HG03378 (cell line): ENCODE measurements at regions not wholly inside any gene's neighbourhood (a gene's known extent, or its start where the extent isn't known, plus 50 kb on each side); places are given as distances from the start of the nearest gene placed in this dataset.
"Not testable (repeated sequence)": the region's sequence is repeated elsewhere in the genome, so short reads cannot be mapped to it uniquely, and the experiment has no call there.

ENCODE experiments used
- ATAC-seq: cut with Tn5 transposase; IDR thresholded peaks from one replicate; pipeline ENCODE4 v1.9.1; 2021; ENCODE audit warnings: mild to moderate bottlenecking, moderate library complexity; ENCODE audit not compliant: unreplicated experiment

DNA sequence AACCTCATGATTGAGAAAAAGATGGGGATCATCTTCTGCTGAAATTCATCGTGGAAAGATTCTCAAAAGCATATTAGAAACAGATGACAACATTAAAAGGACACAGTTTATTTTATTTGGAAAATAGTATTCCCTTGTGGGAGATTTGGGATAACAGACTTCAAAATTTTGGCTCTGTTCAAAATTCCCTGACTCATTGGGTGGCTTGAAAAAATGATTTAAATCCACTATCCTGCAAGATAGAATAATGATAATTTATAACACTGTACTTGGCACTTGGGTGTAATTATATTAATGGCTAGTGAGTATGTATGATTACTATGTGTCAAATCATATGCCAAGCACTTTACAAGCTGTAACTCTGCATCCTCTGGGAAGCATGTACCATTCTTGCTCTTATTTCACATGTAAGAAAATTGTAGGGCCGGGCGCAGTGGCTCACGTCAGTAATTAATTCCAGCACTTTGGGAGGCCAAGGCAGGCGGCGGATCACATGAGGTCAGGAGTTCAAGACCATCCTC, 128.8 kb downstream of the LMNTD1 start:
- ATAC-seq, result no peak

GRCh38 chr12:25423355-25424050, 129.6 kb downstream of the LMNTD1 start:
- ATAC-seq, result no peak

DNA sequence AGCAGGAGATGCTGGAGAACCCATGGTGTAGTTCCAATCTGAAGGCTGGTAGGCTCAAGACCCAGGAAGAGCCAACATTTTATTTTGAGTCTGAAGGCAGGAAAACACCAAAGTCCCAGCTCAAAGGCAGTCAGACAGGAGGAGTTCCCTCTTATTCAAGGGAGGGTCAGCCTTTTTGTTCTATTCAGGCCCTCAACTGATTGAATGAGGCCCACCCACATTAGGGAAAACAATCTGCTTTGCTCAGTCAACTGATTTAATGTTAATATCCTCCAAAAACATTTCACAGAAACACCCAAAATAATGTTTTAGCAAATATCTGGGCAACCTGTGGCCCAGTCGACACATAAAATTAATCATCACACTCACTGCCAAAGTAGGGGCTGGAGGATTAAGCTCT, 130.8 kb downstream of the LMNTD1 start:
- ATAC-seq, result no peak

DNA sequence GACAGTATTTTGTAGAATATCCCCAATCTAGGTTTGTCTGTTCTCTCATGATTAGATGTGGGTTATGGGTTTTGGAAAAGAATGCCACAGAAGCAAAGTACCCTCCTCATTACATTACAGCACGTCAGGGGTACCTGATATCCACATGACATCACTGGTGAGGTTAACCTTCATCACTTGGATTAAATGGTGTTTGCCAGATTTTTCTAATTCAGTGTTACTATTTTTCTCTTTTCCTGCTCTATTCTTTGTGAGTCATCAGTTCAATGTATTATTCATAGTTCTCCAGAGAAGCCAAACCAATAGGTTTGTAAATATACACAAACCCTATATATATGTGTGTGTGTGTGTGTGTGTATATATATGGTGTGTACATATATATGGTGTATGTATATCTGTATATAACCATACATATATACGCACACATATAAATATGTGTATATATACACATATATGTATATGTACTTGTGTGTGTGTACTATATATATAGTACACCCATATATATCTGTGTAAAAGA, 131.4 kb downstream of the LMNTD1 start:
- ATAC-seq, result no peak

GRCh38 chr12:25420116-25420515, 133.0 kb downstream of the LMNTD1 start:
- no peak for ATAC-seq

- ATAC-seq, result no peak
These were observed 133.5 kb downstream of the LMNTD1 start for GRCh38 chr12:25419595-25419994.

DNA sequence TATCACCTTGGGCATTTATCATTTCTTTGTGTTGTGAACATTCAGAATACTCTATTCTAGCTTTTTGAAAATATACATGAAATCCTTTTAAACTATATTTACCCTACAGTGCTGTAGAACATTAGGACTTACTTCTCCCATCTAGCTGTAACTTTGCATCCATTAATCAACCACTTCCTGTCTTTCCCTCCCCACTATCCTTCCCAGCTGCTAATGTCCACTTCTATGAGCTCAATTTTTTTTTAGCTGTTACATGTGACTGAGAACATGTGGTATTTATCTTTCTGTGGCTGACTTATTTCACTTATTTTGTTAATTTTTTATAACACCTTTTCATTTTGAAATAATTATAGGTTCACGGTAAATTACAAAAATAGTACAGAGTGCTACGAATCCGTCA, 136.0 kb downstream of the LMNTD1 start:
- ATAC-seq, result no peak

- no peak for ATAC-seq
These were observed 136.6 kb downstream of the LMNTD1 start for GRCh38 chr12:25416516-25416915.

- ATAC-seq, result no peak
These were observed 138.1 kb downstream of the LMNTD1 start for GRCh38 chr12:25415004-25415403.

- no peak for ATAC-seq
These were observed 140.3 kb downstream of the LMNTD1 start for GRCh38 chr12:25412735-25413134.

DNA sequence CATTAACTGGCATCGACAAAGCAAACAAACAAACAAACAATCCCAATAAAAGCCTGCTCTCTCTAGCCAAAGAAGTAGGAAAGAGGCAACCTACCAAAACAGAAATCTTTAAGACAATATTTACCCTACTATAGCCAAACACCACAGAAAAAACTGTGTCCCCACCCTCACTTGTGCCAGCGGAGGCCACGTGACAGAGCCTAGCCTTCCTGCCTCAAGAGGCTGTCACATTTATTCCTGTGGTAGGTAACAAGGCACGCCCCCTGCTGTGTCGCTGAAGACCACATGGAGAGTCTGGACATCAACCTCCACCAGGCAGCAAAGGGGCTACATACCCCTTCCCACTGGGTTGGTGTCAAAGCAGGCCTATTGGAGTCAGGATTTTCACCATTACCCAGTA, 148.1 kb downstream of the LMNTD1 start:
- no peak for ATAC-seq

DNA sequence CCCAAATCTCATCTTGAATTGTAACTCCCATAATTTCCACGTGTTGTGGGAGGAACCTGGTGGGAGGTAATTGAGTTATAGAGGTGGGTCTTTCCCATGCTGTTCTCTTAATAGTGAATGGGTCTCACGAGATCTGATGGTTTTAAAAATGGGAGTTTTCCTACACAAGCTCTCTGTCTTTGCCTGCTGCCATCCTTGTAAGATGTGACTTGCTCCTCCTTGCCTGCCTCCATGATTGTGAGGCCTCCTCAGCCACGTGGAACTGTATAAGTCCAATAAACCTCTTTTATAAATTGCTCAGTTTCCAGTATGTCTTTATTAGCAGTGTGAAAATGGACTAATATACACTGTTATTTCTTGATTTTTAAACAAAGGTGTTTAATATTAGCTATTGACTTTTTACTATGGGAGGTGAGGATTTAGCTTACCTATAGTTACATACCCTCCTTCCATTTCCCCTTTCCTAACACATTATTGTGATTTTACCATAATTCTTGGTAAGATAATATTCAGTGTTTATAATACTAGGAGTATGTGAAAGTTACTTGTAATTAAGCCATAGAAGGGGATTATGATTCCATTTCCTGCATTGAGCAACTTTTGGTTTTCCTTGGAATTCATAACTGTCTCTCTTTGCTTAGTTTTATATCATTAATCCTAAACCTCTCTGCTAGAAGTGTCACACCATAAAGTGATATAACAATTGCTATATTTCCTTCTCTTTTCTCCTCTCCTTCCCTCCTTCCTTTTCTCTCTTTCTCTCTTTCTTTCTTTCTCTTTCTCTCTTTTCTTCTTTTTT, 151.0 kb upstream of the KRAS start:
- ATAC-seq, result no peak

DNA sequence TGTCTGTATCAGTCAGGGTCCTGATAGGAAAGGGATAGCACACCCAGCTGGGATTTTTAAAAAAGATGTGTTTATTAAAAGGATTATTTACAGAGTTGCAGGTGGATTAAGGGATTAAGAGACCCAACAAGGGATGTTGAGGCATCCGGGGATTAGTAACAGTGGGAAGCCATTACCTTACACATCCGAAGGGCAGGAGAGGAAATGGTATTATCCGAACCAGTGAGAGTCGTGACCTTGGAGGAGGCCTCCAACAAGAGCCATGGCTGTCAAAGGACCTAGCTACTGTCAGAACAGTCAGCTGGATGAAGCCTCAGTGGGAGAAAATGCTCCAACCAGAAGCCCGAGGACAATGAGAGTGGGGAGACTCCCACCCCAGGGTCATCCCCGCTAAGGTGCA, 146.3 kb upstream of the KRAS start:
- no peak for ATAC-seq

DNA sequence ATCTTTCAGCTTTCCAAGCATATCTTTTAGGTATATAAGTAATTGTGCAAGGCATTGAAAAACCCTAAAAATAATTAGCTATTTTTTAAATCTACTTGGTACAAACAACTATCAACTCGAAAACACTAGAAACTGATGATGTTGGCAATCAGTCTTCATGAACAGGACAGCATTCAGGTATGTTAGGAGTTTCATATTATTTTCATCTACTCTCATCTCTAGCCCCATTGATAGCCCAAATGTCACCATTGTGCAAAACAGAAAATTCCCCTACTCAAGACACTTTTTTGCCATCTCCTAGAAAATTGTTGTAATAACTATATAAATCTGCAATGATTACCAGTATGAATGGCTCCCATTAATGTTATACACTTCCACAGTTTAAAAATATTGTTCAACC, 144.5 kb upstream of the KRAS start:
- no peak for ATAC-seq

DNA sequence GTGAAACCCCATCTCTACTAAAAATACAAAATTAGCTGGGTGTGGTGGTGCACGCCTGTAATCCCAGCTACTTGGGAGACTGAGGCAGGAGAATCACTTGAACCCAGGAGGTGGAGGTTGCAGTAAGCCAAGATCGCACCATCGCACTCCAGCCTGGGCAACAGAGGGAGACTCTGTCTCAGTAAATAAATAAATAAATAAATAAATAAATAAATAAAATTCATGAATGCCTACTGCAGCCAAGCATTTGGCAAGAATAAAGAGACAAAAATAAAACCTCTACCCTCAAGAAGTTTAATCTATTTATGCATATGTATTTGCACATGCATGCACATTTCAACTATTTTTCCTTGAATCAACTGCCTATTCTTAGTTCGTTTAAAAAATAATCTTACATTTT, 144.0 kb upstream of the KRAS start:
- not testable (repeated sequence) for ATAC-seq

- ATAC-seq, result no peak
These were observed 143.3 kb upstream of the KRAS start for GRCh38 chr12:25394025-25394424.

GRCh38 chr12:25391346-25391745, 140.6 kb upstream of the KRAS start:
- not testable (repeated sequence) for ATAC-seq

- no peak for ATAC-seq
These were observed 137.5 kb upstream of the KRAS start for GRCh38 chr12:25388183-25388582.

DNA sequence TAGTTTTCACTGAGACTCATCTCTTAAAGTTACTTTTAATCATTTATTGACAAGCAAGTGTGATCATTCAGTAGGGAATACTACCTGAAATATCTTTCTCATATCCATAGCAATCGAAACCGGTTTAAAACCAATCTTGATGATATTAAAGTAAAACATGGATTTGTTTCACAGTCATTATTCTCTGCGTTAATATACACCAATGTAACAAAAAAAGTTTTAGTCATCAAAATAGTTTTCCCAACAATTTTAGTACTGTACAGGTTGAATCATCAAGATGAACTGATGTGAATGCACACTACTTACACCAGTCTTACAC, 137.0 kb upstream of the KRAS start:
- no peak for ATAC-seq

DNA sequence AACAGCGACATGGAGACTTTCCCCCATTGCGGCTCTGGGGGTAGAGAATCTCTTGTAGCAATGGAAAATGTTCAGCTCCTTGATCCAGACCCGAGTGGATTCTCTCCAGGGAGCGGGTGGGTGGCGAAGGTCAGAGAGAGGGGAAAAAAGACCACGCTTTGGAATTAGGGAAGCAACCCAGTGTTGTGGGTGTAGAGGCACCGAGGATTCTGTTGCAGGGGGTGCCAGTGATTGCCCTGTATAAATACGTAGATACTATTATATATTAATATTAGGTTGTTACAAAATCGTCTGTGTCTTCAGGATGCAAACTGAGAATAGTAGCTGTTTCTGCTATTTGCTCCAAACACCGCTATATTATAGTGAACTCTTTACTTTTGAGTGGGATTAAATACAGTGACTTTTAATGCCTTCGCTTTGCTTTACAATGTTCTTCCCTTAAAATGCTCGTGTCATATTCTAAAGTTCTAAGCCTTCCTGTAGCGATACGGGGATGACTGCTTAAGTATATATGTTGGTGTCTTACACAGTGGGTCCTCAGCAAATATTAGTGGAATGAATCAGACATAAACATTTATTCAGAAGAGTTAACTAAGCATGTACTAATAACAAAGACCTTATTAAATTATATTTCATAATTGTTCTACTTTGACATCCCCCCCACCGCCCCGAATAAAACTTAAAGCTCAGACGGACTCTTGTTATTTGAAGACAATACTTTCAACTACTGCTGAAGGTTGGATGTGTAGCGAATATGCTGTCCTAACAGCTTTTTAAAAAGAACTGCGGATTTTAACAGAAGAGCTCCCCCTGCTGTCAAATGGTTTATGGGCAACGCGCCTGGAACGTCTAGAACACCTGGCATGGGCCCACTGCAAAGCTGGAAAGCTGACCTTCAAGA, 136.4 kb upstream of the KRAS start:
- peak; percentile 30 for ATAC-seq

GRCh38 chr12:25384893-25385248, 134.1 kb upstream of the KRAS start:
- ATAC-seq, result no peak
